ENCODE measurements at regions not wholly inside any gene's neighbourhood (a gene's known extent, or its start where the extent isn't known, plus 50 kb on each side); places are given as distances from the start of the nearest gene placed in this dataset.

DNA sequence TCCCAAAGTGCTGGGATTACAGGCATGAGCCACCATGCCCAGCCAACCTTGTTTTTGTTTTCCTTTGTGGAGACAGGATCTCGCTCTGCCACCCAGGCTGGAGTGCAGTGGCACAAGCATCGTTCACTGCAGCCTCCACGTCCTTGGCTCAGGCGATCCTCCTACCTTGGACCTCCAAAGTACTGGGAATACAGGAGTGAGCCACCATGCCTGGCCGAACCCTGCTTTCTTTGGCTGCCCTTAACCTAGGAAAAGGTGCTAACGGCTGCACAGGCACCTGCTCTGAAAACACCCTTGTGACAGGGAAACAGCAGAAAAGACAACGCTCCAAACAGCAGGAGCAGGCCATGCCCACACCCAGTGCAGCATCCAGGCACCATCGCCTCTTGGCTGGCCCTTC is 71.9 kb downstream of the OAT start:
- DNase-seq (ENCODE audit: low spot score), result no peak

DNA sequence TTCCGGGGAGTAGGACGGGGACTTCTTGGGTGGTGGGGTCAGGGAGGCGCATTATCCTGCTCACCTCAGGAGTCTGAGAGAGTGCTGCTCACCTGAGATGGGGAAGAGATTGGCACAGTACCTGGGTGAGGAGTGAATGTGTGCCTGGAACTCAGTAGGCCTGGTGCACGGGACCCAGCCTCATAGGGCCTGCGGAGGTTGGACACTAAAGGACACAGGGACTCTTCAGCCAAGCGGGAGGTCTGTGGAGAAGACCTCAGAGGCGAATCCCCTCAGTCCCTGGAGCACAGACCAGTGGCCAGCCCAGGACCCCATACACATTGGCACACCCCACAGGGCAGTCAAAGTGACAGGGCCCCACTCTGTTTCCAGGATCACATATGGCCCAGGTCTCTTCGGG is 73.2 kb downstream of the OAT start:
- DNase-seq (ENCODE audit: low spot score), result no peak

DNA sequence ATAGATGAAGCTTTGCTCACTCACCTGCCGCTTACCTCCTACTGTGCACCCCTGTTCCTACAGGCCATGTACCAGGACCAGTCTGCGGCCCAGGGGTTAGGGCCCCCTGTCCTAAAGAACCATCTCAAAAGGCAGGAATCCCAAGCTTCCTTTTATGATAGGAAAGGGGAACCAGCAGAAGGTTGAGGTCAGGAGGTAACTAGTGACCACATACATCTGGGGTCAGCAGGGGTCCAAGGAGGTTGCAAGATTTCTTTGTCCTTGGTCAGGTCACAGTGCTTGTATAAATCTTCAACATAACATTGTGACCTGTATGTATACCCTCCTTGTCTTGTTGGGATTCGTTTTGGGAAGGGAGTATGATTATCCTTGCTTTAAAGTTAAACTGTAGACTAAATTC is 73.8 kb downstream of the OAT start:
- DNase-seq (ENCODE audit: low spot score), result no peak

DNA sequence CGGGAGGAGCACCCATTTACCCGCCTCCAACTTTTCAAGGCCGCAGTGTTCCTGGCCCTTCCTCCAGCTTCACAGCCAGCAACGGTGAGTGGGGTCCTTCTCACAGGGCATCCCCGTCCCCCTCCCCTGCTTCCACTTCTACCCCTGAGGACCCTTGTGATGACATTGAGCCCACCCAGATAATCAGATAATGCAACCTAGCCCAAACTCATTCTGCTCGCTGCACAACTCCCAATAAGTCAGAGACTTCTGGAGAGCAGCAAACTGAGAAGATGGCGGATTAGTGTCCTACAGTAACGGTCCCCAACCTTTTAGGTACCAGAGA is 74.5 kb downstream of the OAT start:
- DNase-seq (ENCODE audit: low spot score), result no peak

DNA sequence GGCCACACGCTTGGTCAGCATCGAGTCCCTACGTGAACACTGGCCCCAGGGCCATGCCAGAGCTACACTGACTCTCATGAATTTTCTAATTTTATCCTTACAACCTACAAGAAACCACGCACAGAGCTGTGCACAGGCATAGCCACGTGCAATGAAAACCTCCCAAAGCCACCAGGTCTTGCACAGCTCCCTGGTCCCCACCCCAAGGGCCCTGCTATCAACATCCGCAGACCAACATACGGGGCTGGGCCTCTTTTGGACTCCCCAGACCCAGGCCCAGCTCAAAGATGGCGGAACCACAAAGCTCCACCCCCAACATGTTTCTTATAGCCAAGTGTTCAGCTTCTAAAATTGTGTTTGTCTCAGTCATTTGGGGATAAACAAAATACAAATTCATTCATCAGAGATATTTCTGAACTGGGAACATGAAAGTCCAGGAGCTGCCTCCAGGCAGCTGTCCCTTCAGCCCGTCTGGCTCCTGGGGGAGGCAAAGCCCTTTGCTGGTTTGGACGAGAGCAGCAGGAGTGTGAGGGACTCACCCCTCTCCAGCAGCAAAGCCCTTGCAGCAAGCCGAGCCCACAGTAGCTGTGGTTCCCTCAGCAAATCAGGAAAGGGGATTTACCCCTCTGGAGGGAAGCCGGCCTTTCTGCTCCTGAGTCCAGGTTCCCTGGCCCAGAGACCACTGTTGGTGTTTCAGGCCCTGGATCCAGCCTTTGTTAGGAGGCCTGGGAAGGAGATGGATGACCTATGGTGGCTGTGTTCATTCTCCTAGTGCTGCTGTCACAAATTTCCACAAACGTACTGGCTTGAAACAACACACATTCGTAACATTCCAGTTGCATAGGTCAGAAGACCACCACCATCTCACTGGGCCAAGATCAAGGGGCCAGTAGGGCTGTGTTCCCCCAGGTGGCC is 75.1 kb downstream of the OAT start:
- no peak for DNase-seq (ENCODE audit: low spot score)

DNA sequence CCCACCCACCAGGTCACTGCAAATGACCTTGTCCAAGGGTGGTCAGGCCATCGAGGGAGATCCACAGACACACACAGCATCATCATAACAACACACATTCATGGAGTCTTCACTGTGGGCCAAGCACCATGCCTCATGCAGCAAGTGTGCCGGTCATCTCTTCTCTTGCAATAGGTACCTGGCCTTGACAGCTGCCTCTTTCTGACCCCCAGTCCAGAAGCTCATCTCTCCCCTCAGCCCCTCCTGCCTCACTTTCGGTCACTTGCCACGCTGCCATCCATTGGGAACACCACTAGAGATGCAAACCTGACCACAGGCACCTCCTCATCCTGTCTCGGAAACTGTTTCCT is 75.9 kb downstream of the OAT start:
- DNase-seq (ENCODE audit: low spot score), result no peak

DNA sequence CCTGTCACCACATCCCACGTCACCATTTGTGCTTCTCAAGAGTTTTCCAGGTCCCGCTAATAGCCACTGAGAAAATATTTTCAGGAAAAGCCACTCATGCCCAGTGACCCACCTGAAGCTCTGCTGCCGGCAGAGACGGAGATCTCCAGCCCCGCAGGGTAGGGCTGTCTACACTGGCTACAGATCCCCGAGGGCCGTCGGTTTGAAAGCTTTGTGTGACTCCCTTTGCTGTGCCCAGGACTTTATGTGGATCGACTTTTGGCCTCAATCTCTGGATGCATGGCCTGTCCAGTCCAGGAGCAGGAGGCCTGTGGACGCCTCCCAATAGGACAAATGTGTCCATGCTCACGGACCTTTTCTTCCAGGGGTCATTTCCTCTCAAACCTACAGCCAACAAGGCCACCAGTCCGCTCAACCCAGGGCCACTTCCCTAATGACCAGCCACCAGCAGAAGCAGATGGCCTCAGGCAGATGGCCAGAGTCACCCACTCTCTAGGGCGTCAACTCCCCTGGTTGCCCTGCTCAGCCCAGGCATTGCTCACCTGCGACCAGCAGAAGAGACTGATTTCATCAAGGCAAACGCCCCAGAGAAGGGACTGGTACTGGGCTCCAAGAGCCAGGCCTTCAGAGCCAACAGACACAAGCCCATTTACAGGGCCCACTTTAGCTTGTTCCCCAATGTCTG is 76.4 kb downstream of the OAT start:
- DNase-seq (ENCODE audit: low spot score), result no peak

DNA sequence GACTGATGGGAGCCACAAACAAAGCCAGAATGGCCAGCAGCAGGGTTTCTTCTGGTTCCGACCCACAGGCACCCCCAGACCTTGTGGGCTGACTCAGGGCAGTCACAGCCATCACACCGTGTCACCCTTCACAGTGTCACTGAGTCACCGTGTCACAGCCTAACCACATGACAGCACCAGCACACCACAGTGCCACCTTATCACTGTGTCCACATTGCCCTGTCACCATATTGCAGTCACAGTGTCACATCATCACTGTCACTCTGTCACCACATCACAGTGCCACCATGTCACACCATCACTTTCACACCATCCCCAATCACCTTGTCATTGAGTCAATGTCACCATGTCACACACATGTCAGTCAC is 77.0 kb downstream of the OAT start:
- no peak for DNase-seq (ENCODE audit: low spot score)

DNA sequence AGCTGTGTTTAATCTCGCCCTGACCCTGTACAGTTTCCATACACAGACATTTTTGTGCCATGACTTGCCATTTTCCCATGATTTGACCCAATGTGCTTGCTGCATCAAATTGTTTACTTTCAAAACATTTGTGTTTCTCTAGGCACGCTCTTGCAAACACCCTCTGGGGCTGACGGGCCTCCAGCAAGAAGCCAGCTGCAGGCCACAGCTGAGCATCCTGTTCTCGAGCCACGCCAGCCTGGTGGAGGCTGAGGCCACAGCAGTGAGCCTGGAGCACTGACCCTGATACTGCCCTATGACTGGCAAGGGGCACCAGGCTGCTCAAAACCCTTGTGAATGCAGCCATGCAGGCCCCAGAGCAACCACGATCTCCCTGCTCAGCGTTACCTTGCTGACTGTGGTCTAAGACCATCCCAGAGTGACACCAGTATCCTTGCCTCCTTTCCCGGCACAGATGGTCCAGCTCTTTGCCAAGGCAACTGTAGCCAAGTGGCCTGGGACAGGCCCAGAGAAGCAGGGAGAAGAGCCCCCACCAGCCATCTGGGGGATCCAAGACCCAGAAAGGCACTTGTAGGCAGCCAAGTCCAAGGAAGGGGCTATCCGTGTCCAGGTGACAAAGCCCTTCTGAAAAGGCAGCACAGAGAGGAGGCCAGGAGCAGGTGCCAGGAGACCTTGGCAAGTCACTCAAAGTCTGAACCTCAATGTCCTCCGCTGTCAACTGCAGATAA is 78.5 kb downstream of the OAT start:
- no peak for DNase-seq (ENCODE audit: low spot score)

DNA sequence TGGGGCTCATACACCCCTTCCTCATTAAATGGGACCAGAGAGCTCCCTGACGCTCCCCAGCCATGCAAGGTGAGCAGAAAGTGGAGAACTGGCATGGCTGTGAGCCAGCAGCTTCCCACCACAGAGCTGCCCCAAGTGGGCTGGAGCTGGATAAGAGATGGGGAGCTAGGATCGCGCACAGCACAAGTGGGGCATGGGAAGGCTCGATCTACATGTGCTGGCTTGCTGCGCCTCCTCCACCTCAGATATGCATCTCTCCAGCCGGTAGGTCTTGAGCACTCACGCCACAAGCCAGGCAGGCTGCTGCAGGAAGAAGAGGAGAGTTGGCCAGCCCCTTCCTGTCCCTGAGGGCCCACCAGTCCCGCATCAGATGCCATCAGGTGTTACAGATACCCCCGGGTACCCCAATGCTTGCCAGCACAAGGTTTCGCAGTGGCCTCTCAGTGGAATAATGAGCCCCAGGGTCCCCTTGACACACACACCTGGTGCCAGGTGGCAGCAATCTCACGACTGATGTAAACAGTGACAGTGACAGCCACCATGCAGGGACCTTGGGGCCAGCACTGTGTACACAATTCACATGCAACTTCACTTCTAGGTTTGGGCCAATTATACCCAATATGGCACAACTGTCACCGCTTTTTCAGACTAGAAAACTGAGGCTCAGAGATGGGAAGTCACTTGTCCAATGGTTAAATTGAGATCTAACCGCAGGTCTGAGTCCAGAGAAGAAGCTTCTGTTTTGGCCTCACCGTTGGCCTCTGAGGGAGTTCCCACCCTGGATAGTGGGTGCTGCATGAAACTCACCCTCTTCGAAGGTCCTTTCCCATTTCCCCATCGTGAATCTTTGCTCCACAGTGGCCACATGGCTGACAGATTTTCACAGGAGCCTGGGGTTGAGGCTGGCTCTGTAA is 79.3 kb downstream of the OAT start:
- DNase-seq (ENCODE audit: low spot score), result peak; percentile 53

DNA sequence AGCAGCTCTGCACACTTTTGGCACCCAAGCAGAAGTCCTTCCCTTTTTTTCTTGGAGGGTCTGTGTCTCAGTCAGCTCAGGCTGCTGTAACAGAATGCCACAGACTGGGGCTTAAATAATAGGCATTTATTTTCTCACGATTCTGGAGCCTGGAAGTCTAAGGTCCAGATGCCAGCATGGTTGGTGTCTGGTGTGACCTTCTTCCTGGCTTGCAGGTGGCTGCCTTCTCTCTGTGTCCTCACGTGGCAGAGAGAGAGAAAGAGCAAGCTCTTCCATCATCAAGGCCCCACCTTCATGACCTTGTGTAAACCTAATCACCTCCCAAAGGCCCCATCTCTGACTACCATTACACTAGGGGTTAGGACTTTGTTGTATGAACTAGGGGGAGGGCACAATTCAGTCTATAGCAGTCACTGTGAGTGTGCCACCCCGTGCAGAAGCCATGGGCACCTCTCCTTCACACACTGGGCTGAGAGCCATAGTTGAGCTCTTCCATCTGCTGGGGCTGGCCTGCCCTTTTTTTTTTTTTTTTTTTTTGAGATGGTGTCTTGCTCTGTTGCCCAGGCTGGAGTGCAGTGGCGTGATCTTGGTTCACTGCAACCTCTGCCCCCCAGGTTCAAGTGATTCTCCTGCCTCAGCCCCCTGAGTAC is 80.3 kb downstream of the OAT start:
- DNase-seq (ENCODE audit: low spot score), result no peak

DNA sequence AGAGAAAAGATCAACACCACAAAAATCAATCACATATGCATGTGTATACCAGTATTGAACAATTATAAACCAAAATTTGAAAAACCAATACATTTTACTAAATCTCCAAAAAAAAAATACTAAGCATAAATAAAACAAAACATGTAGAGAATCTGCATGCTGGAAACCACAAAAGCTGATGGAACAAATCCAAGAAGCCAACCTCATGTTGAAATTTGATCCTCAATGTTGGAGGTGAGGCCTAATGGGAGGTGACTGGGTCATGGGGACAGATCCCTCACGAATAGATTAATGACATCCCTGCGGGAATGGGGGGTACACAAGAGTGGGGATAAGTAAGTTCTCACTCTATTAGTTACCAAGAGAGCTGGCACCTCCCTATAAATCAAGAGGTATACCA is 82.5 kb downstream of the OAT start:
- no peak for DNase-seq (ENCODE audit: low spot score)

DNA sequence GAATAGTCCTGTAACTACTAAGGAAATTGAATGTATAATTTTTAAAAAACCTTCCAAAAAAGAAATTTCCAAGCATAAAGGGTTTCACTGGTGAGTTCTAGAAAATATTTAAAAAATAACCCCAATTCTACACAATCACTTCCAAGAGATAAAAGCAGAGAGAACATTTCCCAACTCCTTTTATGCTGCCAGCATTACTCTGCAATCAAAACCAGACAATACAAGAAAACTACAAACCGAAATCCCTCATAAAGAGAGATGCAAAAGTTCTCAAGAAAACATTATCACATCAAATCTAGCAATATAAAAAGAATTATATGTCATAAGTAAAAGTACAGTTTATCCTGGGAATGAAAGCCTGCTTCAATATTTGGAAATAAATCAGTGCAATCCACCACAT is 84.8 kb downstream of the OAT start:
- DNase-seq (ENCODE audit: low spot score), result no peak

DNA sequence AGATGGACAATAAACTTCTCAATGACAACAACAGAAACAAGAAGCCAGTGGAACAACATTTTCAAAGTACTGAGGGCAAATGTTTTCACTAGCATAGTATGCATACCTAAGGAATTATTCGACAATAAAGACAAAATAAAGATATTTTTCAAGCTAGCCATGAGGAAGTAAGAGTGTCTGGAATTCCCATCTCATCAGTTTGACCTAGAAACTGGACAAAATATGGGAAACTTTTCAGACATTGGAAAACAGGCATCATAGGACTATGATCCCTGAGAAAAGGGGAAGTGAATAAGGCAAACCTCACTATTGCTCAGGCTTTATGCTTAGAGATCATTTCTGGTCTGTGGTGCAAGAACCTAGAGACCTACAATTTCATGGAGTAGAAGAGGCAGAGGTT is 86.3 kb downstream of the OAT start:
- DNase-seq (ENCODE audit: low spot score), result no peak

DNA sequence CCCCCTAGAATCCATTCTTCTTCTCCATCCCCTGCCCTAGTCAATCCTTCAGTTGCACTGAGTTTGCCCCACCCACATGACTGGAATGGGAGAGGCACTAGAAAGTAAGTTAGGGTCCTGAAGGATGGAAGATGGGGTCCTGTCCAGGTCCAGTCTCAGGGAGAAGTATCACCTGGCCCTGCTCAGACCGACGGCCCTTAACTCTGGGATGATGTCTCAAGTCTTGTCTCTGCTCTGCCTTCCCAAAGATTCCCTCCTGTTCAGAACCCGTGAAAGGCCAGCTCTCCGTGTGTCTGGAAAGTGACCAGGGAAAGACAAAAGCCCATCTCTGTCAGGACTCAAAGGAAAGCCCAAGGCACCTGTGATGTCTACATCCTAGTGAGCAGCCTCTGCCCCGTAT is 88.8 kb downstream of the OAT start:
- DNase-seq (ENCODE audit: low spot score), result peak; percentile 15

DNA sequence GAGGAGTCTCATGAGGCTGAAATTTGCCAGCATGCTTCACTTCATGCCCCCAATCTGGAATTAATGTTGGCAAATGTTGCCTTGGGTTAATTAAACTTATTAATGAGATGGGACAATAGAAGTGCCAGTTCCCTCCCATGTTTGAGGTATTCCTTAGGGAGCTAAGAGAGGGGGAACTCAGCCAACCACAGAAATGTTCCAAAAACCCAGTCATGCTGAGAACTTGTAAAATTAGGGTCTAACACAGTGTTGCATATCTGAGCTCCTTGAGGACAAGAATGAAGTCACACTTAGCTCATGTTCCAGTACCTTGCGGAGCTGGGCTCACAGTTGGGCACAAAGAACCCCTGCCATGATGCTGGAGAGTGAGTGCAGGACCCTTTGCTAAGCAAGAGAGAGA is 89.4 kb downstream of the OAT start:
- no peak for DNase-seq (ENCODE audit: low spot score)

DNA sequence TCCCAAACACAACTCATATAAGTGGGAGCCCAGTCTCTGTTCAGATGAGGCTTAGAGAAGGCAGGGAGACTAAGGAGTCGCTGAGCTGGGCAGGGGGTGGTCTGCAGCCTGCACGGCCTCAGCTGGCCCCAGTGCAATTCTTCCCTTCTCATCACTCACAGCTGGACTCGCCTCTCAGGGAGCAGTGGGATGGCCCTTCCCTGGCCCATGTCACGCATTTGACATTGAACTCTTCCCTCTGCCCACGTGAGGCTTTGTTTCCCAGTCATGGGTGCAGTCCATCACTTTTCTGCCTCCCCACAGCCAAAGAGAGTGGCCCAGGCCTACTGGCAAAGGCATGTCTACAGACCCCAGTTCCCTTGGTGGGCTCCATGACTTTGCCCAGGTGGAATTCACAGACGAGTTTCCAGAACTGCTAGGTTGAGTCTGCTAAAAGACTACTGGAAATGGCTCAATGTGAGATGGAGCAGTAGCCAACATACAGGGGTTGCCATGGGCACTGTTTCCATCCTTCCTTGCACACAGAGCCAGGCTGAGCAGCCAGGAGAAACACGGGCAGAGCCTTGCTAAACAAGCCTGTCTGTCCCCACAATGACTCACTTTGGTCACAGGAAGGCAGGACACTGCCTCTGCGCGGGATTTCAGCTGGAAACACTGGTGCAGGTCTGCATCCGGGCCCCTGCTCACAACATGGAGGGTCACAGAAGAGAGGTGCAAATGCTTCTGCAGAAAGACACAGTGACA is 90.1 kb downstream of the OAT start:
- no peak for DNase-seq (ENCODE audit: low spot score)

DNA sequence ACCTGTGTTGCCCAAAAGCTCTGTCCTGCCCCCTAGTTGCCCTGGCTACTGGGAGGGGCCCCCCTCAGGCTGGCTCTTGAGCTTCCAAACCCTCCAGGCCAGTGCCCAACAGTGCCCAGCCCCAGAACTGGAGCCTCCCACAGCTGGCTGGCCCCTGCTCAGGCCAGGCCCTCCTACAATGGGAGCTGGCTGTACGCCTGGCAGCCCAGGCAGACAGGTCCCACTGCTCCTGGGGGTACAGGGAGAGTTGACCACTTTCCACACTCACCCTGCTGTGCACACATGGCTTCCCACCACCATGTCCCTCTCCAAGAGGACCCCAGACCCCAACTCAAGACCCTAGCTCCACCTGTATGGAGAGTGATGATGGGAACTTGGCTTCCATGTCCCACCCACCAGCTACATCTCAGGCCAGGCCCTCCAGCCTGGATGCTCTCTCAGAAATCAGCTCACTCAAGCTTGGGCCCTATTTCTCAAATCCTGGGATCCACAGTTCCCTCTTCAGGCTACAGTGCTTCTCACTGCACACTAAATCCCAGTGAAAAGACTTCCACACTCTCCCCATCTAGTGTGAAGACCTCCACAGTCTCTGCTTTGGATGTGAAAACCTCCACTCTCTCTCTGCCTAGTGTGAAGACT is 92.6 kb downstream of the OAT start:
- DNase-seq (ENCODE audit: low spot score), result no peak

DNA sequence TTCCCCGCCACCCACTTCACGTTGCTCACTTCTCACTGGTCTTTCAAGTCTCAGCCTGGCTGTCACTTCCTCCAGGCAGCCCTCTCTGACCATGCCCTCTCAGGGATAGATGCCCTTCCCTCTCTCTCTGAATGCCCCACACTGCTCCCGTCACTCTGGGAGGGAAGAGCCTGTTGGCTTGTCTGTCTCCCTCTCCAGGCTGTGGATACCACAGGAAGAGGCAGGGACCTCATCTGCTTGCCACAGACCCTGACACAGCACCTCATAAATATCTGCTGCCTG is 93.1 kb downstream of the OAT start:
- no peak for DNase-seq (ENCODE audit: low spot score)

DNA sequence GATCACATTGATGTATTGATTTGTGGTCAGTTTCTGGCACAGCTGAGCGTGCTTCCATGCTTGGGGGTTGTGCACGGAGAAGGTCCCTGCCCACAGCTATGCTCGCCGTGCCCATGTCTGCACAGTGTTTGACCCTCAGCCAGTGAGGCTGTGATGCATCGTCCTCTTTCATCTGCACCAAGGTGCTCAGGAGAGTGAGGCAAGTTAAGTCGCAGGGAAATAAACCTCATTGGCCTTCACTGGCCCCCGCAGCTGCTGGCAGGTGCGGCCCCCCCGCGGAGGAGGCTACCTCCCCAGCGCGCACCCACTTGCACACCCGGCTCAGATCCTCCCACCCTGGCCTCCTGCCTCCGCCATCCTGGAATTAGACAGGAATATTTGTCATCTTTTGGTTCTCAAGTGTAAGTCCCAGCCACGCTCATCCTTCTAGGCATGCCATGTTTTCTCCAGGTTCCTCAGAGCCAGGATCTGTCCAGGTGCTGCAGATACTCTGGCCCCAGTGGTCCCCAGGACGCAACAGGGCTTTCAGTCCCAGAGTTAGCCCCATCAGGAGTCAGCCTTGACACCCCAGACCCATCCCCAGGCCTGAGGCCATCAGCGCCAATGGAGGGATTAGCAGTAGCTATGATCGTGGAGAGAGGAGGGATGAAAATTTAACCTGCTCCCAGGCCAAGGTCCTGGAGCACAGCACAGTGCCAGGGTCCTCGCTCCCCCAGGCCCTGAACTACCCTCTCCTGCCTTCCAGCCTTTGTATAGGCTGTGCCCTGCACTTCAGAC is 93.7 kb downstream of the OAT start:
- no peak for DNase-seq (ENCODE audit: low spot score)
